Lung (tissue), 11 donors: ENCODE measurements at regions not wholly inside any gene's neighbourhood (a gene's known extent, or its start where the extent isn't known, plus 50 kb on each side); places are given as distances from the start of the nearest gene placed in this dataset.

ENCODE experiments used
- ATAC-seq: fragments of 200-7000 bp; cut with Tn5 transposase; one replicate; pipeline ENCODE4 v1.9.1; 2020; ENCODE audit warnings: moderate number of reproducible peaks; ENCODE audit not compliant: insufficient read depth, low FRiP score
- DNase-seq, 3 donors: peaks; one replicate each; pipeline ENCODE4 v3.0.0-alpha.2; 2013 to 2017
- H3K27ac ChIP-seq, 2 donors: one replicate each; pipeline ENCODE4 v1.5.1; 2013; ENCODE audit warnings: mild to moderate bottlenecking in 2 of 2, moderate library complexity in 2 of 2, control low read depth in 1 of 2, inconsistent platforms in 1 of 2, low read depth in 1 of 2, low read length in 1 of 2
- H3K27me3 ChIP-seq, 3 donors: one replicate each; pipeline ENCODE4 v1.5.1; 2013; ENCODE audit warnings: low read length in 2 of 3; ENCODE audit not compliant: control insufficient read depth in 3 of 3, insufficient read depth in 3 of 3
- H3K36me3 ChIP-seq, 4 donors: one replicate each; pipeline ENCODE4 v1.5.1; 2013; ENCODE audit warnings: low read length in 4 of 4, mild to moderate bottlenecking in 1 of 4, moderate library complexity in 1 of 4; ENCODE audit not compliant: control insufficient read depth in 4 of 4, insufficient read depth in 4 of 4
- H3K4me1 ChIP-seq, 5 donors: one replicate each; pipeline ENCODE4 v1.5.1; 2013; ENCODE audit warnings: low read length in 5 of 5, mild to moderate bottlenecking in 2 of 5, moderate library complexity in 1 of 5; ENCODE audit not compliant: control insufficient read depth in 5 of 5, insufficient read depth in 5 of 5
- H3K4me3 ChIP-seq: one replicate; pipeline ENCODE4 v1.5.1; 2013; ENCODE audit warnings: mild to moderate bottlenecking, control low read depth, moderate library complexity
- H3K9ac ChIP-seq, 2 donors: one replicate each; pipeline ENCODE4 v1.5.1; 2013; ENCODE audit warnings: low read length in 2 of 2, control low read depth in 1 of 2; ENCODE audit not compliant: insufficient read depth in 1 of 2
- H3K9me3 ChIP-seq, 4 donors: one replicate each; pipeline ENCODE4 v1.5.1; 2013; ENCODE audit warnings: low read length in 3 of 4, mild to moderate bottlenecking in 1 of 4, moderate library complexity in 1 of 4; ENCODE audit not compliant: control insufficient read depth in 4 of 4, insufficient read depth in 3 of 4
- CTCF ChIP-seq: IDR thresholded peaks from 2 replicates; pipeline ENCODE4 v1.5.1; 2012; ENCODE audit warnings: mild to moderate bottlenecking; ENCODE audit errors: control extremely low read depth, extremely low read depth
- WGBS, 2 donors: extraction: QIAGEN DNeasy Blood & Tissue Kit; methylation state at CpG; one replicate each; pipeline ENCODE4 v1.1.7; 2013; 5-methylcytosine and 5-hydroxymethylcytosine counted together
- donor health status: control.
- donor health status: control.
- donor health status: Bipolar disorder and iron deficiency.
- donor health status: healthy.
- donor health status: DM: yes; HTN: yes; CAD: no.

DNA sequence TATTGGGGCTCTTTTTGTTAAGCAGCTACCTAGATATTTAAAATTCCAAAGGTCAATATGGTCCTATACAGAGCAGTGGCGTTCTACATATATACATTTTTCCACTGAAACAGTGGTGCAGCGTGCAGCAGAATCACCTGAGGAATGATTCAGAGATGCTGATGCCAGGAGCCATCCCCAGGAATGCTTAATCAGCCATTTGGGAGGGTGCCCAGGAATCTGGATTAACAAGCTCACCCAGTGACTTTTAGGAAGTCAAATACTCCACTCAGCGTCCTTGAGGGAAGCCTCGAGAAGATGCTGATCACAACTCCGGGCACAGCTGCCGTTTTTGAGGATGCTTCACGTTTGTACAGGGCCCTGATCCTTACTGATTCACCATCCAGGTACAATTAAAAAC is 82.6 kb upstream of the ARHGEF3 start:
- Histone ChIP-seq H3K27ac (no peak overlapping the region), H3K36me3 (no peaks in the 10 kb centered on the region), H3K9ac (no peak overlapping the region), H3K9me3 (no peaks in the 10 kb centered on the region), H3K4me3 (no peak overlapping the region), H3K27me3 (no peaks in the 10 kb centered on the region), H3K4me1 (peaks cover 0 to 11% (median 6%) of the 10 kb centered on the region in 5 donors)
- 66 to 75% methylated on average over 7 of the region's 7 CpGs for WGBS, 2 donors
- DNase-seq: no peak
- no peak for ATAC-seq
- TF ChIP-seq CTCF: no peak

DNA sequence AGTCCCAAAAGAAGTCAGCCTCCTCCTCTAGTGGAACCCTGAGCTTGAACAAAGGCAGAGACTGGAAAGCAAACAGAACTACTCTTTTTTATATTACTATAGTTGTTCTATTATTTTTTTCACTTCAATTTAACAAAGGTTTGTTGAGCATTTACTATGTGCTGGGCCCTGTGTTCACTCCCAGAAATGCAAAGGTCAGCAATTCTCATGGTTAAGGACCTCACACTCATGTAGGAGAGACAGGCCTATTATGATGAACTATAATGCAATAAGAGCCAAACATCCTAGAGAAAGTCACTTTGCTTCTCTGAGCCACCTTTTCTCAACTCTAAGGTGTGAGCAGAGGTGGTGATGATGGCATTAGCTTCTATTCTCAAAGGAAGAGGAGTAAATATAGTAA is 82.1 kb upstream of the ARHGEF3 start:
- Histone ChIP-seq H3K9me3 (no peaks in the 10 kb centered on the region), H3K4me1 (peaks cover 0 to 8% (median 6%) of the 10 kb centered on the region in 5 donors), H3K36me3 (no peaks in the 10 kb centered on the region), H3K9ac (no peak overlapping the region), H3K27me3 (no peaks in the 10 kb centered on the region), H3K27ac (no peak overlapping the region), H3K4me3 (no peak overlapping the region)
- TF ChIP-seq CTCF: no peak
- DNase-seq (no peak), ATAC-seq (no peak)

GRCh38 chr3:56882896-56883295 is 81.1 kb upstream of the ARHGEF3 start:
- no peak overlapping the region for H3K27ac ChIP-seq
- DNase-seq: no peak
- H3K9me3 ChIP-seq: no peaks in the 10 kb centered on the region
- H3K9ac ChIP-seq: no peak overlapping the region
- no peak for TF ChIP-seq CTCF
- no peaks in the 10 kb centered on the region for H3K36me3 ChIP-seq
- no peak overlapping the region for H3K4me3 ChIP-seq
- no peaks in the 10 kb centered on the region for H3K27me3 ChIP-seq
- ATAC-seq: no peak
- H3K4me1 ChIP-seq: peaks cover 0 to 14% (median 6%) of the 10 kb centered on the region in 5 donors

DNA sequence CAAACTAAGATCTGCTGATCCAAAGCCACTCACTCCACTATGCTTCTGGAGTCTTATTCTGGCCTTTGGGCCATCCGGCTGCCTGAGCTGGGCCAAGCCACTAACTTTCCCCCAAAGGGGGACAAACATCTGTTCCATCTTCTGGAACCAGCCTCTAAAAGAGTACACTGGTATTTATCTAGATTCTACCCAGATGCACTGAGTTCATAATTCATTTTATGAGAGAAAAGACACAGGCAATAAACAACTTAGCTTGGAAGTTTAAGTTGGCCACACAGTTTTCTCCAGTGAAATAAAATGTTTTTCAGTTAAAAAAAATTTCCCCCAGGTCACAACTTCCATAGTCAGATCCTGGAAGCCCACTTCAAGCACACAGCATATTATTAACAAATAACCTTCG is 80.1 kb upstream of the ARHGEF3 start:
- no peak overlapping the region for H3K27ac ChIP-seq
- WGBS, 2 donors: 95 to 96% methylated on average over 2 of the region's 2 CpGs
- H3K4me1 ChIP-seq: peaks cover 0 to 16% (median 3%) of the 10 kb centered on the region in 5 donors
- H3K36me3 ChIP-seq: no peaks in the 10 kb centered on the region
- no peak for ATAC-seq
- H3K9me3 ChIP-seq: no peaks in the 10 kb centered on the region
- H3K27me3 ChIP-seq: no peaks in the 10 kb centered on the region
- no peak overlapping the region for H3K9ac ChIP-seq
- no peak for DNase-seq
- no peak overlapping the region for H3K4me3 ChIP-seq
- TF ChIP-seq CTCF: no peak
